ENCODE measurements at regions not wholly inside any gene's neighbourhood (a gene's known extent, or its start where the extent isn't known, plus 50 kb on each side); places are given as distances from the start of the nearest gene placed in this dataset.

GRCh38 chr7:18364396-18364795 lies 131.2 kb upstream of the HDAC9 start:
- H3K36me3 Mint-ChIP-seq (ENCODE audit: low read depth), result no peaks in the 10 kb centered on the region
- no peaks in the 10 kb centered on the region for H3K9me3 Mint-ChIP-seq
- H3K4me3 Mint-ChIP-seq, result no peak overlapping the region
- H3K27ac Mint-ChIP-seq, result no peak overlapping the region
- no peaks in the 10 kb centered on the region for H3K4me1 Mint-ChIP-seq (ENCODE audit: low read depth)
- peaks cover 2% of the 10 kb centered on the region for H3K27me3 Mint-ChIP-seq (ENCODE audit: low read depth)
- no peak for DNase-seq (ENCODE audit: low spot score)

GRCh38 chr7:18366394-18366793 lies 129.2 kb upstream of the HDAC9 start:
- Mint-ChIP-seq H3K27me3 (ENCODE audit: low read depth) (peaks cover 2% of the 10 kb centered on the region), H3K9me3 (no peaks in the 10 kb centered on the region), H3K27ac (no peak overlapping the region), H3K36me3 (ENCODE audit: low read depth) (no peaks in the 10 kb centered on the region), H3K4me3 (no peak overlapping the region), H3K4me1 (ENCODE audit: low read depth) (no peaks in the 10 kb centered on the region)
- DNase-seq (ENCODE audit: low spot score), result no peak

GRCh38 chr7:18369011-18369410 lies 126.5 kb upstream of the HDAC9 start:
- Mint-ChIP-seq H3K36me3 (ENCODE audit: low read depth) (no peaks in the 10 kb centered on the region), H3K4me3 (no peak overlapping the region), H3K27me3 (ENCODE audit: low read depth) (peaks cover 2% of the 10 kb centered on the region), H3K9me3 (no peaks in the 10 kb centered on the region), H3K4me1 (ENCODE audit: low read depth) (no peaks in the 10 kb centered on the region), H3K27ac (no peak overlapping the region)
- no peak for DNase-seq (ENCODE audit: low spot score)

- Mint-ChIP-seq H3K9me3 (no peaks in the 10 kb centered on the region), H3K36me3 (ENCODE audit: low read depth) (no peaks in the 10 kb centered on the region), H3K27ac (no peak overlapping the region), H3K4me1 (ENCODE audit: low read depth) (no peaks in the 10 kb centered on the region), H3K27me3 (ENCODE audit: low read depth) (no peaks in the 10 kb centered on the region), H3K4me3 (no peak overlapping the region)
- DNase-seq (ENCODE audit: low spot score), result no peak
Measured at GRCh38 chr7:18370633-18371032, 124.9 kb upstream of the HDAC9 start.

- Mint-ChIP-seq H3K9me3 (no peaks in the 10 kb centered on the region), H3K4me3 (no peak overlapping the region), H3K27ac (no peak overlapping the region), H3K36me3 (ENCODE audit: low read depth) (no peaks in the 10 kb centered on the region), H3K27me3 (ENCODE audit: low read depth) (no peaks in the 10 kb centered on the region), H3K4me1 (ENCODE audit: low read depth) (no peaks in the 10 kb centered on the region)
- no peak for DNase-seq (ENCODE audit: low spot score)
Measured at GRCh38 chr7:18378989-18379605, 116.5 kb upstream of the HDAC9 start.

GRCh38 chr7:18384491-18385143 lies 110.9 kb upstream of the HDAC9 start:
- no peak for DNase-seq (ENCODE audit: low spot score)
- H3K27me3 Mint-ChIP-seq (ENCODE audit: low read depth), result peaks cover 2% of the 10 kb centered on the region
- H3K9me3 Mint-ChIP-seq, result no peaks in the 10 kb centered on the region
- H3K4me3 Mint-ChIP-seq, result no peak overlapping the region
- H3K4me1 Mint-ChIP-seq (ENCODE audit: low read depth), result no peaks in the 10 kb centered on the region
- no peaks in the 10 kb centered on the region for H3K36me3 Mint-ChIP-seq (ENCODE audit: low read depth)
- no peak overlapping the region for H3K27ac Mint-ChIP-seq

GRCh38 chr7:18386607-18387006 lies 108.9 kb upstream of the HDAC9 start:
- Mint-ChIP-seq H3K4me3 (no peak overlapping the region), H3K36me3 (ENCODE audit: low read depth) (no peaks in the 10 kb centered on the region), H3K9me3 (no peaks in the 10 kb centered on the region), H3K27ac (no peak overlapping the region), H3K4me1 (ENCODE audit: low read depth) (no peaks in the 10 kb centered on the region), H3K27me3 (ENCODE audit: low read depth) (peaks cover 2% of the 10 kb centered on the region)
- DNase-seq (ENCODE audit: low spot score), result no peak

GRCh38 chr7:18387191-18387735 lies 108.3 kb upstream of the HDAC9 start:
- Mint-ChIP-seq H3K27me3 (ENCODE audit: low read depth) (peaks cover 2% of the 10 kb centered on the region), H3K9me3 (no peaks in the 10 kb centered on the region), H3K4me3 (no peak overlapping the region), H3K27ac (no peak overlapping the region), H3K4me1 (ENCODE audit: low read depth) (no peaks in the 10 kb centered on the region), H3K36me3 (ENCODE audit: low read depth) (no peaks in the 10 kb centered on the region)
- no peak for DNase-seq (ENCODE audit: low spot score)

- no peak overlapping the region for H3K4me3 Mint-ChIP-seq
- no peak for DNase-seq (ENCODE audit: low spot score)
- H3K27ac Mint-ChIP-seq, result no peak overlapping the region
- H3K36me3 Mint-ChIP-seq (ENCODE audit: low read depth), result no peaks in the 10 kb centered on the region
- no peaks in the 10 kb centered on the region for H3K9me3 Mint-ChIP-seq
- peaks cover 2% of the 10 kb centered on the region for H3K27me3 Mint-ChIP-seq (ENCODE audit: low read depth)
- no peaks in the 10 kb centered on the region for H3K4me1 Mint-ChIP-seq (ENCODE audit: low read depth)
Measured at GRCh38 chr7:18390535-18390907, 105.0 kb upstream of the HDAC9 start.

GRCh38 chr7:18393465-18394118 lies 102.0 kb upstream of the HDAC9 start:
- Mint-ChIP-seq H3K4me1 (ENCODE audit: low read depth) (no peaks in the 10 kb centered on the region), H3K27me3 (ENCODE audit: low read depth) (peaks cover under 1% of the 10 kb centered on the region), H3K36me3 (ENCODE audit: low read depth) (no peaks in the 10 kb centered on the region), H3K4me3 (no peak overlapping the region), H3K9me3 (no peaks in the 10 kb centered on the region), H3K27ac (no peak overlapping the region)
- DNase-seq (ENCODE audit: low spot score), result no peak

- H3K27ac Mint-ChIP-seq, result no peak overlapping the region
- H3K27me3 Mint-ChIP-seq (ENCODE audit: low read depth), result no peaks in the 10 kb centered on the region
- H3K9me3 Mint-ChIP-seq, result no peaks in the 10 kb centered on the region
- H3K4me1 Mint-ChIP-seq (ENCODE audit: low read depth), result no peaks in the 10 kb centered on the region
- H3K36me3 Mint-ChIP-seq (ENCODE audit: low read depth), result no peaks in the 10 kb centered on the region
- no peak overlapping the region for H3K4me3 Mint-ChIP-seq
- no peak for DNase-seq (ENCODE audit: low spot score)
Measured at GRCh38 chr7:18395868-18396267, 99.7 kb upstream of the HDAC9 start.

GRCh38 chr7:18396953-18397352 lies 98.6 kb upstream of the HDAC9 start:
- no peaks in the 10 kb centered on the region for H3K36me3 Mint-ChIP-seq (ENCODE audit: low read depth)
- no peaks in the 10 kb centered on the region for H3K9me3 Mint-ChIP-seq
- no peaks in the 10 kb centered on the region for H3K27me3 Mint-ChIP-seq (ENCODE audit: low read depth)
- DNase-seq (ENCODE audit: low spot score), result no peak
- no peaks in the 10 kb centered on the region for H3K4me1 Mint-ChIP-seq (ENCODE audit: low read depth)
- H3K27ac Mint-ChIP-seq, result no peak overlapping the region
- no peak overlapping the region for H3K4me3 Mint-ChIP-seq

- DNase-seq (ENCODE audit: low spot score), result no peak
- Mint-ChIP-seq H3K4me3 (no peak overlapping the region), H3K36me3 (ENCODE audit: low read depth) (no peaks in the 10 kb centered on the region), H3K27me3 (ENCODE audit: low read depth) (no peaks in the 10 kb centered on the region), H3K4me1 (ENCODE audit: low read depth) (no peaks in the 10 kb centered on the region), H3K27ac (no peak overlapping the region), H3K9me3 (no peaks in the 10 kb centered on the region)
Measured at GRCh38 chr7:18399436-18400235, 95.9 kb upstream of the HDAC9 start.

GRCh38 chr7:18400275-18400674 lies 95.3 kb upstream of the HDAC9 start:
- no peaks in the 10 kb centered on the region for H3K4me1 Mint-ChIP-seq (ENCODE audit: low read depth)
- H3K27me3 Mint-ChIP-seq (ENCODE audit: low read depth), result no peaks in the 10 kb centered on the region
- no peak for DNase-seq (ENCODE audit: low spot score)
- H3K27ac Mint-ChIP-seq, result no peak overlapping the region
- H3K4me3 Mint-ChIP-seq, result no peak overlapping the region
- H3K36me3 Mint-ChIP-seq (ENCODE audit: low read depth), result no peaks in the 10 kb centered on the region
- no peaks in the 10 kb centered on the region for H3K9me3 Mint-ChIP-seq
